Testis (tissue), 2 donors: ENCODE measurements at regions not wholly inside any gene's neighbourhood (a gene's known extent, or its start where the extent isn't known, plus 50 kb on each side); places are given as distances from the start of the nearest gene placed in this dataset.

Experiments
- CTCF ChIP-seq, 3 experiments: fragments of 450-650 bp in 2 of 3; fragments of 200-600 bp in 1 of 3; sonication (generic) in 1 of 3; IDR thresholded peaks; one replicate each; pipeline ENCODE4 v1.5.1; 2016 to 2019; ENCODE audit warnings: antibody characterized with exemption in 3 of 3, mild to moderate bottlenecking in 2 of 3, moderate library complexity in 1 of 3
- POLR2A ChIP-seq: fragments of 450-650 bp; IDR thresholded peaks from one replicate; pipeline ENCODE4 v1.6.1; 2017; ENCODE audit warnings: antibody characterized with exemption, mild to moderate bottlenecking, moderate library complexity

GRCh38 chr18:27855486-27855885 lies 321.4 kb downstream of the CDH2 start:
- TF ChIP-seq CTCF (IDR thresholded peaks at IDR 0.05) (no peak), POLR2A (no peak)
